Cardiac muscle cell (in vitro differentiated cells and primary cell): ENCODE measurements at regions not wholly inside any gene's neighbourhood (a gene's known extent, or its start where the extent isn't known, plus 50 kb on each side); places are given as distances from the start of the nearest gene placed in this dataset.
"Not testable (repeated sequence)": the region's sequence is repeated elsewhere in the genome, so short reads cannot be mapped to it uniquely, and the experiment has no call there.

Source experiments
- DNase-seq, 2 donors: peaks; one replicate each; pipeline versions ENCODE4 v3.0.0 to v3.0.0-alpha.2; 2010 to 2017; ENCODE audit warnings: low read depth in 1 of 2, low spot score in 1 of 2
- H3K27ac ChIP-seq: fragments of 200-600 bp; sonication (generic); 2 replicates; pipeline ENCODE4 v1.5.1; 2016
- H3K27me3 ChIP-seq: fragments of 200-600 bp; sonication (generic); 2 replicates; pipeline ENCODE4 v1.6.0; 2016; ENCODE audit warnings: control low read depth
- H3K36me3 ChIP-seq: fragments of 200-600 bp; sonication (generic); 2 replicates; pipeline ENCODE4 v1.5.1; 2016; ENCODE audit warnings: control low read depth
- H3K4me1 ChIP-seq: fragments of 200-600 bp; sonication (generic); 2 replicates; pipeline ENCODE4 v1.8.1; 2017; ENCODE audit warnings: low read depth, mild to moderate bottlenecking, mixed run types
- H3K4me3 ChIP-seq: fragments of 200-600 bp; sonication (generic); 2 replicates; pipeline ENCODE4 v1.5.1; 2016; ENCODE audit warnings: mild to moderate bottlenecking
- H3K9me3 ChIP-seq: fragments of 200-600 bp; sonication (generic); 2 replicates; pipeline ENCODE4 v1.5.1; 2017; ENCODE audit warnings: low read depth, mild to moderate bottlenecking, control low read depth
- CTCF ChIP-seq: IDR thresholded peaks from 2 replicates; pipeline ENCODE4 v1.5.1; 2012; ENCODE audit warnings: low read depth, mild to moderate bottlenecking, low read length

- Histone ChIP-seq H3K27me3 (no peaks in the 10 kb centered on the region), H3K4me3 (no peak overlapping the region), H3K4me1 (no peaks in the 10 kb centered on the region), H3K27ac (no peak overlapping the region), H3K36me3 (no peaks in the 10 kb centered on the region), H3K9me3 (no peaks in the 10 kb centered on the region)
- DNase-seq, result no peak
- TF ChIP-seq CTCF, result no peak
Observed at GRCh38 chr13:90652036-90652435, 695.5 kb upstream of the MIR17HG start.

- H3K4me1 ChIP-seq, result no peaks in the 10 kb centered on the region
- H3K36me3 ChIP-seq, result no peaks in the 10 kb centered on the region
- no peaks in the 10 kb centered on the region for H3K9me3 ChIP-seq
- H3K27me3 ChIP-seq, result no peaks in the 10 kb centered on the region
- H3K27ac ChIP-seq, result no peak overlapping the region
- H3K4me3 ChIP-seq, result no peak overlapping the region
- TF ChIP-seq CTCF, result no peak
- no peak for DNase-seq
Observed at GRCh38 chr13:90654970-90655369, 692.5 kb upstream of the MIR17HG start.

GRCh38 chr13:90664200-90664599, 683.3 kb upstream of the MIR17HG start:
- H3K36me3 ChIP-seq, H3K9me3 ChIP-seq, H3K27ac ChIP-seq, H3K4me3 ChIP-seq, DNase-seq, H3K27me3 ChIP-seq, H3K4me1 ChIP-seq: not testable (repeated sequence)

- Histone ChIP-seq H3K27me3 (no peaks in the 10 kb centered on the region), H3K4me3 (no peak overlapping the region), H3K27ac (no peak overlapping the region), H3K36me3 (no peaks in the 10 kb centered on the region), H3K4me1 (peaks cover 11% of the 10 kb centered on the region), H3K9me3 (no peaks in the 10 kb centered on the region)
- peak in 1 of 2 donors; percentile 6 for DNase-seq
- TF ChIP-seq CTCF, result no peak
Observed at GRCh38 chr13:90673746-90674145, 673.7 kb upstream of the MIR17HG start.

GRCh38 chr13:90675129-90675528, 672.4 kb upstream of the MIR17HG start:
- peak in 1 of 2 donors; percentile 27 for DNase-seq
- H3K27ac ChIP-seq, result no peak overlapping the region
- no peaks in the 10 kb centered on the region for H3K27me3 ChIP-seq
- H3K36me3 ChIP-seq, result no peaks in the 10 kb centered on the region
- no peak for TF ChIP-seq CTCF
- no peaks in the 10 kb centered on the region for H3K9me3 ChIP-seq
- no peak overlapping the region for H3K4me3 ChIP-seq
- peaks cover 11% of the 10 kb centered on the region for H3K4me1 ChIP-seq

GRCh38 chr13:90680826-90681225, 666.7 kb upstream of the MIR17HG start:
- H3K27me3 ChIP-seq, result no peaks in the 10 kb centered on the region
- no peaks in the 10 kb centered on the region for H3K36me3 ChIP-seq
- no peaks in the 10 kb centered on the region for H3K9me3 ChIP-seq
- H3K27ac ChIP-seq, result no peak overlapping the region
- no peak overlapping the region for H3K4me3 ChIP-seq
- no peak for TF ChIP-seq CTCF
- DNase-seq, result no peak
- peaks cover 2% of the 10 kb centered on the region for H3K4me1 ChIP-seq
